ENCODE measurements at regions not wholly inside any gene's neighbourhood (a gene's known extent, or its start where the extent isn't known, plus 50 kb on each side); places are given as distances from the start of the nearest gene placed in this dataset.

GRCh38 chr4:77220828-77221613 lies 64.0 kb downstream of the CCNG2 start:
- Histone ChIP-seq H3K4me2 (no peak overlapping the region), H4K20me1 (ENCODE audit: insufficient read depth) (no peaks in the 10 kb centered on the region), H3K79me2 (ENCODE audit: insufficient read depth) (no peaks in the 10 kb centered on the region), H3K9me2 (no peaks in the 10 kb centered on the region), H3K36me3 (replicated peaks in 1 of 2; ENCODE audit: control insufficient read depth in 1 of 2, insufficient read depth in 2 of 2, low read length in 1 of 2) (no peaks in the 10 kb centered on the region), H2AFZ (ENCODE audit: low read depth) (no peak overlapping the region), H3K27ac (ENCODE audit: low read depth in 2 of 2, low read length in 1 of 2) (no peak overlapping the region), H3K4me3 (ENCODE audit: low read depth in 2 of 2, low read length in 1 of 2) (no peak overlapping the region), H3K4me1 (ENCODE audit: control insufficient read depth in 1 of 2, insufficient read depth in 2 of 2, low read depth in 1 of 2, low read length in 1 of 2) (no peaks in the 10 kb centered on the region), H3K9me3 (no peaks in the 10 kb centered on the region), H3F3A (replicated peaks; ENCODE audit: insufficient read depth) (no peaks in the 10 kb centered on the region), H3K9ac (no peak overlapping the region), H3K27me3 (ENCODE audit: insufficient read depth) (peaks cover 12% of the 10 kb centered on the region; the same call in 1 of the 2 replicates)
- ChIA-PET POLR2A (no interaction called here), CTCF (interaction anchor here (1.0 kb wide), 1 partner anchor 10 kb away, joined by 3 read pairs; no protein-coding TSS in a partner anchor)
- TF ChIP-seq REST (IDR thresholded peaks at IDR 0.05; ENCODE audit: low read depth, low read length): no peak
- no peak for DNase-seq
- 30% methylated on average over 7 of the region's 7 CpGs for WGBS (ENCODE audit: low lambda C conversion rate)

GRCh38 chr4:77225022-77225421 lies 68.0 kb downstream of the CCNG2 start:
- WGBS (ENCODE audit: low lambda C conversion rate): 20% methylated on average over 1 of the region's 2 CpGs
- H3K4me3 ChIP-seq (ENCODE audit: low read depth in 2 of 2, low read length in 1 of 2): no peak overlapping the region
- H3K9me3 ChIP-seq: no peaks in the 10 kb centered on the region
- TF ChIP-seq SIN3A (IDR thresholded peaks at IDR 0.05; ENCODE audit: borderline replicate concordance, low read depth, low read length) (no peak), TEAD4 (IDR thresholded peaks at IDR 0.05; ENCODE audit: borderline replicate concordance, insufficient read depth) (no peak), PBX3 (IDR thresholded peaks at IDR 0.05) (no peak), CHD2 (IDR thresholded peaks at IDR 0.05; ENCODE audit: low read length, partially characterized antibody) (no peak), CTCF (IDR thresholded peaks at IDR 0.05) (no peak), EP300 (IDR thresholded peaks at IDR 0.05; ENCODE audit: borderline replicate concordance in 1 of 2, low read depth in 1 of 2, low read length in 1 of 2) (no peak), TCF12 (IDR thresholded peaks at IDR 0.05) (no peak), TAF1 (IDR thresholded peaks at IDR 0.05; ENCODE audit: borderline replicate concordance, low read depth, low read length) (no peak), YY1 (IDR thresholded peaks at IDR 0.05; ENCODE audit: low read depth) (no peak), GABPA (IDR thresholded peaks at IDR 0.05; ENCODE audit: low read depth) (no peak), IRF3 (IDR thresholded peaks at IDR 0.05; ENCODE audit: low read depth, low read length) (no peak)
- H3K4me2 ChIP-seq: no peak overlapping the region
- no peaks in the 10 kb centered on the region for H3K36me3 ChIP-seq (replicated peaks in 1 of 2; ENCODE audit: control insufficient read depth in 1 of 2, insufficient read depth in 2 of 2, low read length in 1 of 2)
- H3K27ac ChIP-seq (ENCODE audit: low read depth in 2 of 2, low read length in 1 of 2): no peak overlapping the region
- no peak overlapping the region for H3K9ac ChIP-seq
- ChIA-PET CTCF (interaction anchor here (1.0 to 6.6 kb wide), 3 partner anchors 9 to 130 kb away, joined by 4 to 46 read pairs (median 4); no protein-coding TSS in a partner anchor), POLR2A (no interaction called here)
- H3K4me1 ChIP-seq (ENCODE audit: control insufficient read depth in 1 of 2, insufficient read depth in 2 of 2, low read depth in 1 of 2, low read length in 1 of 2): no peaks in the 10 kb centered on the region
- no peaks in the 10 kb centered on the region for H3F3A ChIP-seq (replicated peaks; ENCODE audit: insufficient read depth)
- H3K27me3 ChIP-seq (ENCODE audit: insufficient read depth): peaks cover 12% of the 10 kb centered on the region; the same call in 1 of the 2 replicates
- no peak for DNase-seq
- no peaks in the 10 kb centered on the region for H3K79me2 ChIP-seq (ENCODE audit: insufficient read depth)
- H3K9me2 ChIP-seq: no peaks in the 10 kb centered on the region
- no peaks in the 10 kb centered on the region for H4K20me1 ChIP-seq (ENCODE audit: insufficient read depth)
- no peak overlapping the region for H2AFZ ChIP-seq (ENCODE audit: low read depth)

Measured in SK-N-SH (cell line).